HFF-Myc (cell line): ENCODE measurements at regions not wholly inside any gene's neighbourhood (a gene's known extent, or its start where the extent isn't known, plus 50 kb on each side); places are given as distances from the start of the nearest gene placed in this dataset.

Source experiments
- DNase-seq: peaks from one replicate; pipeline ENCODE4 v3.0.0-alpha.2; 2011; ENCODE audit warnings: low read depth; ENCODE audit errors: extremely low read depth
- H3K4me3 ChIP-seq: replicated peaks from 2 replicates; pipeline ENCODE4 v1.5.1; 2011; ENCODE audit warnings: low read depth, mild to moderate bottlenecking, control low read depth, low read length
- CTCF ChIP-seq: IDR thresholded peaks from 2 replicates; pipeline ENCODE4 v1.5.1; 2012; ENCODE audit warnings: mild to moderate bottlenecking, low read depth, low read length, control low read depth; ENCODE audit errors: missing control alignments

GRCh38 chr21:26758083-26758880 lies 86.9 kb downstream of the ADAMTS1 start:
- no peak for DNase-seq
- no peak overlapping the region for H3K4me3 ChIP-seq
- TF ChIP-seq CTCF: no peak

GRCh38 chr21:26756491-26757159 lies 88.6 kb downstream of the ADAMTS1 start:
- H3K4me3 ChIP-seq: no peak overlapping the region
- no peak for TF ChIP-seq CTCF
- DNase-seq: no peak

- TF ChIP-seq CTCF: no peak
- DNase-seq: no peak
- no peak overlapping the region for H3K4me3 ChIP-seq
Observed at GRCh38 chr21:26754853-26755252, 90.4 kb downstream of the ADAMTS1 start.

GRCh38 chr21:26753822-26754221 lies 91.4 kb downstream of the ADAMTS1 start:
- no peak for DNase-seq
- TF ChIP-seq CTCF: no peak

GRCh38 chr21:26752849-26753248 lies 92.4 kb downstream of the ADAMTS1 start:
- no peak for DNase-seq
- no peak for TF ChIP-seq CTCF
- no peak overlapping the region for H3K4me3 ChIP-seq

More at GRCh38 chr21:26753822-26754221, 91.4 kb downstream of the ADAMTS1 start:
- no peak overlapping the region for H3K4me3 ChIP-seq

GRCh38 chr21:26751305-26751704 lies 93.9 kb downstream of the ADAMTS1 start:
- no peak for DNase-seq
- H3K4me3 ChIP-seq: no peak overlapping the region
- TF ChIP-seq CTCF: no peak
